GOT3 (cell line): ENCODE measurements at regions not wholly inside any gene's neighbourhood (a gene's known extent, or its start where the extent isn't known, plus 50 kb on each side); places are given as distances from the start of the nearest gene placed in this dataset.

ENCODE experiments used
- DNase-seq: peaks from one replicate; lab custom pipeline; 2025; ENCODE audit warnings: mixed read lengths; lab: John Stamatoyannopoulos, UW

DNA sequence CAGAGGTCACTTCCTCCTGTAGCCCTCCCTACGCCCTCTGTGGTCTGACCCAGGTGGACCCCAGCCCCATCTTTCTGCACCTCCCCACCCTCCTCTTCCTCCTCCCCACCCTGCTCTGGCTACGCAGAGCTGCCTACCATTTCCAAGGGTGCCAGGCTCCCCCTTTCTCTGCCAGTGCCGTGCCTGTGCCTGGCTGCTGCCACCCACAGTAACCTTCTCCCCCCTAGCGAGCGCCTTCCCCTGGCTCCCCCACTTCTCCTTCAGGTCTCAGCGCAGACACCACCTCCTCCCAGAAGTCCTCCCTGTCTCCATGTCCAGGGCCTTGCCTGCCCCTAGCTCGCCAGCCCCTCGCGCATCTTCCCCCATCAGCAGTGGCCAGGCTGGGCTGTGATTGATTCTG, 471.5 kb downstream of the PTPRU start:
- no peak for DNase-seq

DNA sequence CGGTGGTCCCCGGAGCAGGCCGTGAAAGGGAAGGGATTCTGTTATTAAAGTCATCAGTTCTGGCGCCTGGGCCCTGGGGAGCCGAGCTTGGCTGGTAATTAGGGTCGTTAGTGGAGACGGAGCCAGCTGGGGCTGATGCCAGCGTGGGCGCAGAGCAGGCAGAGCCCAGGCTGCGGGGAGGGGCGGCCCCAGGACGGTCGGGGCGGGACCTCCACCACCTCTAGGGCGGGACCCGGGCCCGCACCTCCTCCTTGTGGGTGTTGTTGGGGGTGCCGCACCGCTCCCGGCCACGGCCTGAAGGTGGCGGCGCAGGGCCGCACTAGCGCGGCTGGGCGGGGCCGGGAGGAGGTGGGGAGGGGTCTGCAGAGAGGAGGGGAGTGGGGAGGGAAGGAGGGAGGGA, 470.6 kb downstream of the PTPRU start:
- no peak for DNase-seq

DNA sequence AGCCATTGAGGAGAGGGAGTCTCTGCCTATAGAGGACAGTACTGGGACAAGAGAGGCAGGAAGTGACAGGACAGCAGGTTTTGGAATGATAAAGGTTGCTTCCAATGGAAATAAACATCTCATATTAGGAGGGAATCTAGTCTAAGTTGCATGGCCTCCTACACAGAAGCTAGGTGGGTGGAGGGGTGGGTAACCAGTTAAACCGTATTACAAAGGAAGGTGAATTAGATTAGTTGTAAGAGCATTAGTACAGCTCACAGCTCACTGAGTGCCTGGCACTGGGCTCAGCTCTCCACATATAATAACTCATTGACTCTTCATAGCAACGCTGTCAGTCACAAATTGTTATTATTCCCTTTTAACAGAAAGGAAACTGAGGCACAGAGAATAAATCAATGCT, 468.1 kb downstream of the PTPRU start:
- DNase-seq, result no peak

DNA sequence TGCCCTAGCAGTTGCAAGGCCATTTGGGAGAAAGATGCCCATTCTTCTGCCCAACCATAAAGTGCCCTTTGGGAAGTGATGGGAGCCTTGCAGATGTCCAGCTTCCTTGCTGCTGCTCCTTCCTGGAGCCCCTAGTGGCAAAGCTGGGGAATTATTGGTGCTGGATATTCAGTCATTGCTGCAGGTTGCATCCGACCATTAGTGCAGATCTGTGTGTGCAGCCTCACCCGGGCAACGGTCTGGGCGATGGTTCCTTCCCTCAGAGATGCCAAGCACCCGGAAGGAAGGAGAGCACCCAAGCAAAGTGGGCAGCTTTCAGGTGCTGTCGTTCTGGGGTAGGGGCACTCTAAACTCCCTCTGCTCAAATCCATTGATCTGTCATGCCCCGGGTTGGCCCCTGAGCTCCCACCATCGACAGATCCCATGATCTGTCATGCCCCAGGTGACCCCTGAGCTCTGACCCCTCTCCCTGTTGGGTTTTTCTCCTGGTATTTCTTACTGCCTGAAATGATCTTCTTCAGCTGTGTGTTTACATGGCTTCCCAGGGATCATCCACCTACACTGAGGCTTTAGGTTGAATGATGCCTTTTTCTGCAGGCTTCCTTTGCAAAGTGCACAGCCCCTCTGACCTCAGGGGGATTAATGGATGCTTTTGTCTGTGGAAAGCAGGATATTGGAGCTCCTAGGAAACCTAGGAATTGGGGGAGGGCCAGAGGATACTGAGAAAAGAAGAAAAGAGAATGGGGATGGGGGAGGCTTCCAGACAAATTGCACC, 467.5 kb downstream of the PTPRU start:
- no peak for DNase-seq

DNA sequence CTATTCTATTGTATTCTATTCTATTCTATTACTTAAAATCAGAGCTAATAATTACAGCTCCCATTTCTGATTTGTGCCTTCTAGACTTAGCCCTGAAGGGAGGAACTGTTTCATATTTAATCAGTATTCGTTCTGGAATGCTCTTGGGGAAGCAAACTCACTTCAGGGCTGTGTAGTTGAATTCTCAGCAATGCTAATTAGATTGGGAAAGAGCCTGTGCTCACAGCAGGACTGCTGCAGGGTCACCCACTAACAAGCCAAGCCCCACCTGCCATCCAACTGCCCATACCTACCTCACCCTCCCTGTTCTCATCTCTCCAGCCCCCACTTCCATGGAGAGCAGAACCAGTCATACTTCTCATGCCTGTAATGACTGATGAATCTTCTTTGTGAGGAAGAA, 464.2 kb downstream of the PTPRU start:
- no peak for DNase-seq

DNA sequence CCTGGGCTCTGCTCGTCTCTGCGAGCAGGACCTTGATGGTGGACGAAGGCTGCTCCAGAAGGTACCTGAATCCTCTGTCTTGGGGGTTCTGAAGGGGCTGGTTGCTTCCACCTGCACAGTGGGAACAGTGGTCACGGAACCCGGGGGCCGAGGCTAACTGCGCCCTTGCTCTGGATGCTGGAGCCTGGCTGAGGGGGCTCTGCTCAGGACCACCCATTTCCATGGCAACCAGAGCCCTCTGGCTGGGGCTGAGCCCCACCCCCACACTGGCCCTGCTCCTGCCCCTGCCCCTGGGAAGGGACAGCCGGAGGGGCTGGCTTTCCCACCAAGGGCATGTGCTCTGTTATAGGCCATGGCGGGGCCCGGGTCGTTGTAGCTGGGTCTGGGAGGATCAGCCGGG, 462.3 kb downstream of the PTPRU start:
- no peak for DNase-seq

DNA sequence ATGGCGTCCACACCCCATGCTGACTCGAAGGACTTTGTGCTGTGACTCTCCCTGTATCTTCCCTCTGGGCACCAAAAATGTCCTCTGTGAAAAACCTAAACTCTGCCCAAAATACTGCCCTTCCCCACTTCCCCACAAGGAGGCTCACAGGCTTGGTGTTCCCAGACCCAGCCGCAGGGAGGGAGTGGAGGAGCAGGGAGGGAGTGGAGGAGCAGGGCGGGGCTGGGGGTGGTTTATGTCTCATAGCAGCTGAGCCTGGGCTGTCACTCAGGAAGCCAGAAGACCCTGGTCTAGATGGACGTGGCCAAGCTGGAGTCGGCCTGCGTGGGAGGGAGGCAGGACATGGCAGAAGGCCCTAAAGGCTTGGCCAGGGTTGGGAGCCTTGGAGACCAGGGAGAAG, 461.7 kb downstream of the PTPRU start:
- DNase-seq, result no peak

DNA sequence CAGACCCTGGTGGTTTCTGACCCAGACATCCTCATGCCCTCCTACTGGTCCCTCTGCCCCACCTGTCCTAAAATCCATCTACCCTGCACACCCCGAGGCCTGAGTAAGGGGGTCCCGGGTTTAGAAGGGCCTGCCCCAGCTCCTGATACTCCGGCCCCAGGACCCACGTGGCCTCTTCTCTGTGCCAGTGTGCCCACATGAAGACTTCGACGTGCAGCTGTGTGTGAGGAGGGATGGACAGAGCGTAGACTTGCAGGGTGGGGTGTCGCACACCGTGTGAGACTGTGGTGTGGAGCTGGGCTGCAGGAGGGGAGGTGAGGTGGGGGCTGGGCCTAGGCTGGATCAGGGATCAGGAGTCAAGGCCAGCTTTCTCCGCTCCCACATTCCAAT, 461.1 kb downstream of the PTPRU start:
- DNase-seq, result no peak

DNA sequence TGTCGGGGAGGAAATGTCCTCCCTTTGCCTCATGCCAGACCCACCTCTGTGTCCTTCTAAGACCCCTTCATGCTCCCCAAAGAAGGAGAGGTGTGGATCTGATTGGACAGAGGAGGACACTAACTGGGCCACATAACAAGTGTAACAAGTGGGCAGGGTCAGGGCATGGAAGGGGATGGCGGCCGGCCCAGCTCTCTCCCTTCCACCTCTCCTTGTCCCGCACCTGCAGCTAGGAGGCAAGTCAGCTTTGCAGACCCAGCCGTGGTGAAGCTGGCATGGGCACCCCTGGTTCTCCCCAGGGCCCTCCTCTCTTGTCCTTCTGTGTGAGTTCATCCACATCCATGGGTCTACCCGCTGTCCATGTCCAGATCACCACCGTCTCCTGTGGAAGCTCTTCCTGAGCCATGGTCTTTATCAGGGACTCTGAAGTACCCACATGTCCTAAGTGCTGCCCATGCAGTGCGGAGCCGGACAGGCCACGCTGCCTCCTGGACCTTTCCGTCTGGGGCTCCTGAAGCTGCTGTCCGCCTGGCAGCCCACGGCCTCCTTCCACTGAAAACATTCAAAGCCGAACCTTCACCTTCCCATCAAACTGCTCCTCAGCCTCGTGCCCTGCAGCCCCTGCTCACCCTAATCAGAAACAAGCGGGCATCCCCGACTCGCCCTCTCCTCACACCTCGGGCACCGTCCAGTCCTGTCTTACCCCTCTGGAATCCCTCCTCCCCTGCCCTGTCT, 460.5 kb downstream of the PTPRU start:
- DNase-seq, result no peak

DNA sequence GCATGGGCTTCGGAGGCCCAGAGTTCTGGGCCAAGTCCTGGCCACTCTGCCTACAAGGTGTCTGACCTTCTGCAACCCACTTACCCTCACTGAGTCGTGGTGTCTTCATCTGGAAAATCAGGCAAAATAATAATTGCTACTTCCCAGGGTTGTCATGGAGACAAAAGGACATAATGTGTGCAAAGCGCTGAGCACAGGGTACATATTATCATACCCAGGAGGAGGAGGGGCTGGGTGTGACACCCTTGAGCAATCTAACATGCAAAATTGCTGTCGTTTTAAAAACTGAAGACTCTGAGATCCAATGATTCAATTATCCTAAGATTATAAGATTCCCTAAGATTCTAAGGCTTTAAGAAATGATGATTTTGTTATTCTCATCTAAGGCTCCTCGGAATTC, 459.5 kb downstream of the PTPRU start:
- DNase-seq, result no peak

DNA sequence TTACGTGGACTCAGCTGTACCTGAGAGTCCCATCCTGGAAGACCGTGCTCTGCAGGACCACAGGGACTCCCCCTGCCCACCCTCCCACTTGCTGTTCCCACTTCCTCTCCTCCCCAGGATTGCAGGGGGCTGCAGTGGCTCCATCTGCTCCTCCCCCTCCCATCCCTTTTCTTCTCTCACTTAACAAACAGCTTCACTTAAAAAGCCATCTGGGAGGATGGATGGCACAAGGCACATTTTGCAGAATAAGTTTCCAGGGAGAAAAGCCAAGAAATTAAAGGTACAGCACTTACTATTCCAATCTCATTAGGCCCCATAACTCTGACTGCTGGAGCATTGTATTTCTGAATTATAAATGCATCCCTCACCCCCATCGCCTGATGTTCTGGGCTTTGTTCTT, 458.7 kb downstream of the PTPRU start:
- DNase-seq, result no peak

DNA sequence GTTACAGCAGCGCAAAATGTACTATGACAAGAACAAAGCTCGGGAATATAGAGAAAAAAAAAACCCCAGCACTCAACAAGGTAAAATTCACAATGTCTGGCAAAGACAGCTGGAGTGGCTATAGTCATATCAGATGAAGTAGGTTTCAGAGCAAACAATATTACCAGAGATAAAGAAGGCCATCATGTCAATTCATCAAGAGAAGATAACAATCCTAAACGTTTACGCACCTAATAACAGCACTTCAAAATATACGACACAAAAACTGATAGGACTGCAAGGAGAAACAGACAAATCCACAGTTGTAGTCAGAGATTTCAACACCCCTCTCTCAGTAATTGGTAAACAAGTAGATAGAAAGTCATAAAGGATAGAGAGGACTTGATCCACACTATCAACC, 455.2 kb downstream of the PTPRU start:
- DNase-seq, result no peak

DNA sequence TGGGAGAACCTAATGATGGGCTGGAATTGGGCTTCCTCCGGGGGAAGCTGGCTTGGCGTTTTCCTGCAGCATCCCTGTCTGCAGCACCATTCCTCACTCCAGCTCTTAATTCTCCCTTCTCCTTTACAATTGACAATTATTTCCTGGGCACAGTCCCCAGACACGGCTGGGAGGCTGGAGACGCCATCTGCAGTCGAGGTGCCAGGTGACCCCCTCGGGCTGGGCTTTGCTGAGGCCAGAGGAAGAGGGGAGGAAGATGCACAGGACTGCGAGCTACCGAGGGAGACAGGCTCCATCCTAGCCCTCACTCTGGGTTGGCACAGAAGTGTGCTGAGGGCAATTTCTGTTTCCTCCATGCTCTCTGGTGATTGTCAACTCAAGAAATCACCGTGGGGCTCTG, 453.8 kb downstream of the PTPRU start:
- DNase-seq, result no peak

DNA sequence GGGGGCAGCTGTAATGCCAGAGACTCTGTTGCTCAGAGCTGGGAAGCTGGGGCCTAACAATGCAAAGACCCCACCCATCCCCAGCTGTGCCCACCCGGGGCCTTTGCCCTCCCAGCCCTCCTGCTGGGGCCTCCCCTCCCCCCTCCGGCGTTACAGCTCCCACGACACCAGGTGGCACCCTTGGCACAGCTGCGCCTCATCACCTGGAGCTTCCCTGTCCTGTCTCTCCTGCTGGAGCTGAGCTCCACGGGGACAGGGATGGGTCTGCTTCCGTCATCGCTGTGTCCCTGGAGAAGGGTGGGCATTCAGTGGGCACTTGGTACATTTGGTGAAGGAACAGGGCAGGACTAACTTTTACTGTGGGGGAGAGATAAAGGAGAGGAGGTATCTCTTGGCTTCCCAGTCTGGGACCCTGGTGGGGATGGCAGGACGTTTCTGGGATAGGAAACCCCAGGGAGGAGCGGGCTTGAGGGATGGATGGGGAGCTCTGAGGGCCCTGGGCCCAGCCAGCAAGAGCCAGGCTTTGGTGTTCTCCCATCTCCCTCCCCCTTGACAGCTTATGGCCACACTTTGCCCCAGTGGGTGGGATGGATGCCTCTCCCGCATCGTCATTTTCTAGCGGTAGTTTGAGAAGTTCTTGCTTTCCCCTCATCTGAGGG, 453.2 kb downstream of the PTPRU start:
- no peak for DNase-seq

DNA sequence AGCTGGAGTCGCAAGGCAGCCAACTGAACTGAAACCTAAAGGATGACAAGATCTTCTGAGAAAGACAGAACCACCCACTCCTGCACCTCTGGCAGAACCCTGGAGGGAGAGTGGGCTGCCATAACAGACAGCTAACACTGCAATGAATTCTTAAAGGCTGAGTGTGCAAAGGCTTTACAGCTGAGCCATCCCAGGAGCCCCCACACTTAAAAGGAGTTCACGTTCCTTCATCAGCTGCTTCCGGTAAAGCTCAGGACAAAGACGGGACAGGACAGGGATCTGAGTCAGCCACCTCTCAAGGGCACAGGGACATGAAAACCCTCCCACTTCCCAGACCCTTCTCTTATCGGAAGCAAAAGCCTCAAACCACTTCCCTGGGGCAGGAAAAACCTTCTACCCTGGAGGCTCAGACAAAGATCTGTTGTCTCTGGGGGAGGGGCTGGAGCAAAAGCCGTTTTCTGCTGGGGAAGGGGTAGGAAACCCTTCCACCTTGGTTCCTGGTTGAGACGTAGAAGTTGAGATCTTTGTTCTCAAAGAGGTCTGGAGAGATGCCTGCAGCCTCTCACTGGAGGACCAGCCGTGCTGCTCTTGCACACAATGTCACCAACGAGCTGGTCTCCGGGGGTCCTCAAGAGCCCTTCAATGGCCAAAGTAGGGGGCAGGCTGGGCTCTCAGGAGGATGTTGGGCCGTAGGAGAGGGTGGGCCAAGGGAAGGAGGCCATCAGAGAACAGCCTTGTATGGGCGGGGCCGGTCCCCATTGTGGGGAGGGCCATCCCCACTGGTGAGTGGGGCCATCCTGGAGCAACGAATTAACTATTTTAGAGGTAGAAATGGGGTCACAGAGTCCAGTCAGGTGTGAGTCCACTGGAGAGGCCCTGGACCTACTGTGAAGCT, 452.4 kb downstream of the PTPRU start:
- DNase-seq, result no peak

DNA sequence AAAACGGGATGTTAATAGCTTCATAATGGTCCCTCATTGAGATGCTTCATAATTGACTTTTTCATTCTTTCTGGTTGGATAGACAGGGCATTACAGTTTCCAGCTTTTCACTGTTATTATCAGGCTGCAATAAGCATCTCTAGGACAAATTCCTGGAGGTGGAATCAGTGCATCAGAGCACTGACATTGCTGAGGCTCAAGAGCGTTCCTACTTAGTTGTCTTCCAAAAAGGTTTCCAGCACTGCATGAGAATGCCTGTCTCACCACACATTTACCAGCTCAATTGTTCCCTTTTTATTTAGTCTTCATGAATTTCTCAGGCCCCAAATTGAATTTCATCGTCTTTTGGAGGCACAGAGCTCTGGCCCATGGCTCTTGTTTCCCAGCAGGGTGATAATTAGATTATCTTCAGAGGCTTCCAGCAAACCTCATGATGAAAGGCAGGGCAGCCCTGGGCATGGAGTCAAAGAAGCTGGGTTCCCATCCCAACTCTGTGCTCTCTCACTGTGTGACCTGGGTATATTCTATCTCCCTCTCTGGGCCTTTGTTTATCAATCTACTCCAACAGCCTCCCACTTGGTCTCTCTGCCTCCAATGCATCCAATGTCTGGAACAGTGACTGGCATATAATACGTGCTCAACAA, 451.4 kb downstream of the PTPRU start:
- no peak for DNase-seq

DNA sequence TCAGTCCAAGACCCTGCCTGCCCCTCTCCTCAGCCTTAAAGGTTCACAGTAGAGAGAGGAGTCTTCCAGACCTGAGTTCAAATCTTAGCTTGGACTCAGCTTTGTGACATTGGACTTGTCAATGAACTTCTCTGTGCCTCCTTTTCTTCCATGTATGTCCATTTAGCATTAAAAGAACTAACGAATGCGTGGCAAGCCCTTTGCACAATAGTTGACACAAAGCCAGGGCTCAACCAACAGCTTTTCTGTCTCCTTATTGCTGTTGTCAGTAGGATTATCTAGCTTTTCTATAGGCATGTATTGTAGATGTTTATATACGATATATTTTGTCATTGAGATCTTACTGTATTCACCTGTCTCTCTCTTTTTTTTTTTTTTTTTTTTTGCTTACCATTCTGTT, 450.8 kb downstream of the PTPRU start:
- no peak for DNase-seq

DNA sequence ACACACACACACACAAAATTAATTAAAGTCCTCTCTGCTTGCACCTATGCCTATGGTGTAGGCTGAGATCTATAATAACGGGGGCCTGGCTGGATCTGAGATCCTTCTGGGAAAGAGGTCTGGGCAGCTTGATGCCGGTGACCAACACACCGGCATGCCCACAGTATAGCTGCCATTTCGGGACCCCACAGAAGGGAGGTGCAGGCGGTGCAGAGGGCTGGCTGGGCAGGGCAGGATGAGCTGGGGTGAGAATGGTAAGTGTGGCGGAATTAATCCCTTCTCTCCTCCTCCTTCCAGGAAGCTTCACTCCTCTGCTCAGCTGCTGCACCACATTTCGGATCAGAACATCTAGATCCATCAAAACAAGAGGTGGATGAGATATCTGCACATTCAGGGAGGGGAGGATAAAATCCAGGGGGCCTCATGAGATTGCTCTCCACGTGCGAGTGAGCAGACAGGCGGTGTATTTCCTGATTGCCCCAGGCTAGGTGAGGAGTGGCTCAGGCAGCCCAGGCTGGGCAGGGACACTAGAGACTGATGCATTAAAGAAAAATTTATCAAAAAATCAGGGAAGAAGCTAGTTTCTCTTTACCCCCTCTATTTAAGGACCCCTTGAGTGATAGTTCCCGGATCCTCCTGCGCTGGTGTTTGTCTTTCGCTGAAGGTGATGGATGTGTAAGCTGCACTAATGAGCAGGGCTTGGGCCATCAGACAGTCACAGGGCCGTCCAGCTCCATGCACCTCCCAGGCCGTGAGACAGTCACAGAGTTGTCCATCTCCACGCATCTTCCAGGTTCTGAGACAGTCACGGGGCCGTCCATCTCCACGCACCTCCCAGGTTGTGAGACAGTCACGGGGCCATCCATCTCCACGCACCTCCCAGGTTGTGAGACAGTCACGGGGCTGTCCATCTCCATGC, 449.9 kb downstream of the PTPRU start:
- no peak for DNase-seq

DNA sequence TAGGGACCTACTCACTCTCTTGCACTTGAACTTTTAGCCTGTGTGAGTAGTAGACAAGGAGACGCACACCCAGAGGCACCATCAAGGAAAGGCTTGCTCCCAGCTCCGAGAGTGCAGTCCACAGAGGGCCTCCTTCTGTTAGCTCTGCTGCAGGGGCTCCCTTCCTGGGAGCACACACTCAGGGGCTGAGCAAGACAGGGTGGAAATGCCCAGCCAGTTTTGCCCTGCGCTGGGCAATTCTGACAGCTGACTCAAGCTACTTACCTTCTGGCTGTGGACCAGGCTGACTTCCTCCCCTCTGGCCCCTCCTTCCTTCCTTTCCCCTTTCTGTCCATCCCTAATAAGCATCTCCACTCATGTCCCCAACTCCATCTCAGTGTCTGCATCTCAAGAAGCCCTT, 449.1 kb downstream of the PTPRU start:
- DNase-seq, result no peak

DNA sequence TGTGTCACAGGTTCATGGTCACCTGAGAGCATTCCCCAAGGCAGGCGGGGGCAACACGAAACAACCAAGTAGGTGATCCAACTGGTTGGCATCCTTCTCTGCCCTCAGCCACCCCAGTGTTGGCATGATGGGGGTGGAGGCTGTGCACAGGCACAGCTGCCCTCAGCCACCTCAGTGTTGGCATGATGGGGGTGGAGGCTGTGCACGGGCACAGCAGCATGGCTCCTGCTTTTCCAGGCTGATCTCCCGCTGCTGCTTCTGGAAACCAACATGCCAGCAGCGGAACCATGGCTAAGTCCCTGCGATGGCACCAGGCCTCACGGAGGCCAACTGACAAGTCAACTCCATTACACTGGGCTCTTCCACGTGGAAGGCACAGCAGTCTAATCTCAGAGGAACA, 447.8 kb downstream of the PTPRU start:
- no peak for DNase-seq

DNA sequence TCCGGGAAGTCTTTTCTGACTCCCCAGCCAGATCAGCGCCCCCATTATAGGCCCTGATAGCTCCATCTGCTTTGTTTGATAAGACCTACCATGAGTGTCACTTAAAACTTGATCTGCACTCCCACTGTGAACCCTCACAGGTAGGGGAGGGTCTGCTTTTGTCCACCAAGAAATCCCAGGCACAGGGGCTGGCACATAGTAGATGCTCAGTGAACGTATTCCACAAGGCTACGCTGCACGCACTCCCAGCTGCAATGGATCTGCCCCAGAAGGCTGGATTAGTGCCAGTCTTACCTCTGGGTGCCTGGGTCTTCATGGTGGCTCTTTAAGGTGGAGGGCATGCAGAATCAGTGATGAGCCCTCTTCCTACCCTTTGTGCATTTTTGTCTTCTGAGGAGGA, 447.1 kb downstream of the PTPRU start:
- no peak for DNase-seq
